ENCODE measurements at regions not wholly inside any gene's neighbourhood (a gene's known extent, or its start where the extent isn't known, plus 50 kb on each side); places are given as distances from the start of the nearest gene placed in this dataset.
"Not testable (repeated sequence)": the region's sequence is repeated elsewhere in the genome, so short reads cannot be mapped to it uniquely, and the experiment has no call there.

DNA sequence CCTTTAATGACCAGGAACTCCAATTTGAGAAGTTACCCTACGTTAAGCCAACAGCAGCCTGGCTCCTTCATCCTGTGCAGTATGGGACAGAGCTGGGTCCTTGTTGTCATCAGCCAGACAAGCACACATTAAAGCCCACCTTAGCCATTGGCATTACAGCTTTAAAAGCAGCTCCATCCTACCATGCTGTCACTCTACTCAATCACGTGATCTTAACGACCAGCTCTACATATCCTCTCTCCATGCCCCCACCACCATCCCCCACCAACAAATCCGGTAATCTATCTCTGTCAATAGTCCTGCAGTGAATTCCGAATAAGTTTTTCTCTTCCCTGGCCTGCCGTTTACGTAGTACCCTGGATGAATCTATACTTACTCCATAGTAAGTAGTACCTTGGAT is 82.9 kb upstream of the DGKG start:
- Histone ChIP-seq H3K4me3 (no peak overlapping the region), H3K27ac (no peak overlapping the region), H3K9ac (ENCODE audit: insufficient read length) (no peak overlapping the region), H3K36me3 (ENCODE audit: insufficient read depth, low read length) (no peaks in the 10 kb centered on the region), H3K9me3 (ENCODE audit: low read depth, low read length) (no peaks in the 10 kb centered on the region)
- DNase-seq (ENCODE audit: low read depth, low spot score) = no peak
- TF ChIP-seq FOXP2 (optimal IDR thresholded peaks at IDR 0.05; ENCODE audit: control extremely low read depth, extremely low read length, insufficient read depth) = no peak
- TF ChIP-seq POLR2AphosphoS5 (IDR thresholded peaks at IDR 0.05; ENCODE audit: borderline replicate concordance, low read depth, low read length) = no peak
- no peak for TF ChIP-seq EZH2 (IDR thresholded peaks at IDR 0.05)

GRCh38 chr3:186444288-186444687 is 82.3 kb upstream of the DGKG start:
- H3K36me3 ChIP-seq (ENCODE audit: insufficient read depth, low read length) = no peaks in the 10 kb centered on the region
- no peak overlapping the region for H3K27ac ChIP-seq
- H3K9ac ChIP-seq (ENCODE audit: insufficient read length) = no peak overlapping the region
- H3K9me3 ChIP-seq (ENCODE audit: low read depth, low read length) = no peaks in the 10 kb centered on the region
- TF ChIP-seq POLR2AphosphoS5 (IDR thresholded peaks at IDR 0.05; ENCODE audit: borderline replicate concordance, low read depth, low read length) = no peak
- TF ChIP-seq EZH2 (IDR thresholded peaks at IDR 0.05) = no peak
- no peak for TF ChIP-seq FOXP2 (optimal IDR thresholded peaks at IDR 0.05; ENCODE audit: control extremely low read depth, extremely low read length, insufficient read depth)
- no peak for DNase-seq (ENCODE audit: low read depth, low spot score)
- H3K4me3 ChIP-seq = no peak overlapping the region

- H3K4me3 ChIP-seq; H3K36me3 ChIP-seq (ENCODE audit: insufficient read depth, low read length); DNase-seq (ENCODE audit: low read depth, low spot score); H3K27ac ChIP-seq; H3K9me3 ChIP-seq (ENCODE audit: low read depth, low read length); H3K9ac ChIP-seq (ENCODE audit: insufficient read length): not testable (repeated sequence)
Measured at GRCh38 chr3:186442979-186443378, 80.9 kb upstream of the DGKG start.

GRCh38 chr3:186442162-186442561 is 80.1 kb upstream of the DGKG start:
- TF ChIP-seq POLR2AphosphoS5 (IDR thresholded peaks at IDR 0.05; ENCODE audit: borderline replicate concordance, low read depth, low read length) (no peak), FOXP2 (optimal IDR thresholded peaks at IDR 0.05; ENCODE audit: control extremely low read depth, extremely low read length, insufficient read depth) (no peak), EZH2 (IDR thresholded peaks at IDR 0.05) (no peak)

GRCh38 chr3:186440891-186441290 is 78.9 kb upstream of the DGKG start:
- Histone ChIP-seq H3K4me3 (no peak overlapping the region), H3K9me3 (ENCODE audit: low read depth, low read length) (no peaks in the 10 kb centered on the region), H3K27ac (no peak overlapping the region), H3K36me3 (ENCODE audit: insufficient read depth, low read length) (no peaks in the 10 kb centered on the region), H3K9ac (ENCODE audit: insufficient read length) (no peak overlapping the region)
- TF ChIP-seq EZH2 (IDR thresholded peaks at IDR 0.05) = no peak
- TF ChIP-seq FOXP2 (optimal IDR thresholded peaks at IDR 0.05; ENCODE audit: control extremely low read depth, extremely low read length, insufficient read depth) = no peak
- no peak for TF ChIP-seq POLR2AphosphoS5 (IDR thresholded peaks at IDR 0.05; ENCODE audit: borderline replicate concordance, low read depth, low read length)
- no peak for DNase-seq (ENCODE audit: low read depth, low spot score)

More at GRCh38 chr3:186442162-186442561, 80.1 kb upstream of the DGKG start:
- DNase-seq (ENCODE audit: low read depth, low spot score) = no peak
- Histone ChIP-seq H3K36me3 (ENCODE audit: insufficient read depth, low read length) (no peaks in the 10 kb centered on the region), H3K9ac (ENCODE audit: insufficient read length) (no peak overlapping the region), H3K4me3 (no peak overlapping the region), H3K9me3 (ENCODE audit: low read depth, low read length) (no peaks in the 10 kb centered on the region), H3K27ac (no peak overlapping the region)

DNA sequence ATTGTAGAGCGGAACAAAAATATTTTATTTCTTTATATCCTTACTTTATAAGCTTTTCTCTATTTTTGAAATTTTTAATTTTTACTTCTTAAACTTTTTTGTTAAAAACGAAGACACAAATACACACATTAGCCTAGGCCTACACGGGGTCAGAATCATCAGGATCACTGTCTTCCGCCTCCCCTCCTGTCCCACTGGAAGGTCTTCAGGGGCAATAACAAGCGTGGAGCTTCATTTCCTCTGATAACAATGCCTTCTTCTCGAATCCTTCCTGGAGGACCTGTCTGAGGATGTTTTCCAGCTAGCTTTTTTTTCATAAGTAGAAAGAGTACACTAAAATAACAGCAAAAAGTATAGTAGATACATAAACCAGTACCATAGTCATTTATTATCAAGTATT is 77.7 kb upstream of the DGKG start:
- Histone ChIP-seq H3K9ac (ENCODE audit: insufficient read length) (no peak overlapping the region), H3K36me3 (ENCODE audit: insufficient read depth, low read length) (no peaks in the 10 kb centered on the region)
- no peak for DNase-seq (ENCODE audit: low read depth, low spot score)

GRCh38 chr3:186435332-186435731 is 73.3 kb upstream of the DGKG start:
- not testable (repeated sequence) for H3K9me3 ChIP-seq (ENCODE audit: low read depth, low read length); H3K36me3 ChIP-seq (ENCODE audit: insufficient read depth, low read length); H3K9ac ChIP-seq (ENCODE audit: insufficient read length); H3K4me3 ChIP-seq; H3K27ac ChIP-seq; DNase-seq (ENCODE audit: low read depth, low spot score)

More for the DNA sequence above, 77.7 kb upstream of the DGKG start:
- H3K4me3 ChIP-seq = no peak overlapping the region
- TF ChIP-seq EZH2 (IDR thresholded peaks at IDR 0.05) = no peak
- no peak for TF ChIP-seq POLR2AphosphoS5 (IDR thresholded peaks at IDR 0.05; ENCODE audit: borderline replicate concordance, low read depth, low read length)
- no peak for TF ChIP-seq FOXP2 (optimal IDR thresholded peaks at IDR 0.05; ENCODE audit: control extremely low read depth, extremely low read length, insufficient read depth)
- H3K27ac ChIP-seq = no peak overlapping the region
- no peaks in the 10 kb centered on the region for H3K9me3 ChIP-seq (ENCODE audit: low read depth, low read length)

DNA sequence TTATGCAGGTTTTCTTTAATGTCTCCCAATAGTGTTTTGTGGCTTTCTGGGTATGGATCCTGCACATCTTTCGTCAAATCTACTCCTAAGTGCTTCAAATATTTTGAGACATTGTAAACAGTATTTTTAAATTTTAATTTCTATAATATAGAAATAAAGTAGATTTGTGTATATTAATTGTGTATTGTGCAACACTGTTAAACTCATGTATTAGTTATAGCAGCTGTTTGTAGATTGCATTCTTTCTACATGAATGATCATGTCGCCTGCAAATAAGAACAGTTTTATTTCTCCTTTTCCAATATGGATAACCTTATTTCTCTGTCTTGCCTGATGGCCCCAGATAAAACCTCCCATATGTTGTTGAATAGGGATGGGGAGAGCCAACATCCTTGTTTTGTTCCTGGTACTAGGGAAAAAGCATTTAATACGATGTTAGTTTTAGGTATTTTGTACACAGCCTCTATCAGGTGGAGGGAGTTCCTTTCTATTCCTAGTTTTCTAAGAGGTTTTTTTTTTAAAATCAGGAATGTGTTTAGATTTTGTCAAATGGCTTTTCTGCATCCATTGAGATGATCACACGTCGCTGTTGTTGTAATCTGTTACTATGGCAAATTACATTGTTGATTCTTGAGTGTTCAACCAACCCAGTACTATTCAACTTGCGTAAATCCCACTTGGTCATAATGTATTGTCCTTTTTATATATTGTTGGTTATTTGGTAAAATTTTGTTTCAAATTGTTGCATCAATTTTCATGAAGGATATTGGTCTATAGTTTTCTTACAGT is 71.1 kb upstream of the DGKG start:
- Histone ChIP-seq H3K9ac (ENCODE audit: insufficient read length) (no peak overlapping the region), H3K27ac (no peak overlapping the region), H3K9me3 (ENCODE audit: low read depth, low read length) (no peaks in the 10 kb centered on the region), H3K4me3 (no peak overlapping the region), H3K36me3 (ENCODE audit: insufficient read depth, low read length) (no peaks in the 10 kb centered on the region)
- DNase-seq (ENCODE audit: low read depth, low spot score) = no peak
- TF ChIP-seq POLR2AphosphoS5 (IDR thresholded peaks at IDR 0.05; ENCODE audit: borderline replicate concordance, low read depth, low read length) = no peak
- TF ChIP-seq FOXP2 (optimal IDR thresholded peaks at IDR 0.05; ENCODE audit: control extremely low read depth, extremely low read length, insufficient read depth) = no peak
- TF ChIP-seq EZH2 (IDR thresholded peaks at IDR 0.05) = no peak

DNA sequence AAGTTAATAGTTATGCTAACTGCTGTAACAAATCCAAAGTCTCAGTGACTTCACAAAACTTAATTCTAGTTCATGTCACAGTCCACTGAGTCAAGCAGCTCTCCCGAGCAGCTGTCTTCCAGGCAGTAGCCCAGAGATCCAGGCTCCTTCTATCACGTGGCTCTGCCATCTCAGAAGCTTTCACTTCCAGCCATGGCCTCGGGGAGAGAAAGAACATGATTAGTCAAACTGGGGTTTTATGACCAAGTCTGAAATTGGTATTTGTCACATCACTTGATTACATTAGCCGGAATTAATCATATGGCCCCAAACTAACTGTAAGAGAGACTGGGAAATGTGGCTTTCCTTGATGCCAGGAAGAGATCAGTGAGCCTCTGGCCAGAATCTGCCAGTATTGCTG is 70.2 kb upstream of the DGKG start:
- Histone ChIP-seq H3K9ac (ENCODE audit: insufficient read length) (no peak overlapping the region), H3K9me3 (ENCODE audit: low read depth, low read length) (no peaks in the 10 kb centered on the region), H3K4me3 (no peak overlapping the region), H3K27ac (no peak overlapping the region), H3K36me3 (ENCODE audit: insufficient read depth, low read length) (no peaks in the 10 kb centered on the region)
- no peak for TF ChIP-seq EZH2 (IDR thresholded peaks at IDR 0.05)
- no peak for TF ChIP-seq POLR2AphosphoS5 (IDR thresholded peaks at IDR 0.05; ENCODE audit: borderline replicate concordance, low read depth, low read length)
- no peak for TF ChIP-seq FOXP2 (optimal IDR thresholded peaks at IDR 0.05; ENCODE audit: control extremely low read depth, extremely low read length, insufficient read depth)
- DNase-seq (ENCODE audit: low read depth, low spot score) = no peak

All from SK-N-MC (cell line).